Astrocyte of the spinal cord (primary cell): ENCODE measurements at regions not wholly inside any gene's neighbourhood (a gene's known extent, or its start where the extent isn't known, plus 50 kb on each side); places are given as distances from the start of the nearest gene placed in this dataset.

ENCODE experiments used
- DNase-seq: peaks from one replicate; pipeline ENCODE4 v3.0.0; 2011; ENCODE audit warnings: low read depth, low spot score
- H3K4me3 ChIP-seq: 2 replicates; pipeline ENCODE4 v1.5.1; 2011; ENCODE audit warnings: low read depth, mild to moderate bottlenecking, low read length, moderate library complexity
- CTCF ChIP-seq: IDR thresholded peaks from 2 replicates; pipeline ENCODE4 v1.5.1; 2012; ENCODE audit warnings: low read depth, mild to moderate bottlenecking, low read length, inconsistent platforms
- in situ Hi-C: cut with HindIII; loops from 2 replicates; pipeline ENCODE4 v1.10.0; 2017; ENCODE audit warnings: low sequenced_read_pairs

GRCh38 chr2:11997142-11997541 is 250.7 kb downstream of the LPIN1 start:
- no peak for DNase-seq
- in situ Hi-C loops = no loop called here
- H3K4me3 ChIP-seq = no peak overlapping the region
- no peak for TF ChIP-seq CTCF

- no peak for TF ChIP-seq CTCF
- in situ Hi-C loops = no loop called here
- DNase-seq = peak; percentile 23
- H3K4me3 ChIP-seq = no peak overlapping the region
Measured at GRCh38 chr2:11998218-11998617, 251.8 kb downstream of the LPIN1 start.

GRCh38 chr2:11998626-11999378 is 252.4 kb downstream of the LPIN1 start:
- TF ChIP-seq CTCF = no peak

GRCh38 chr2:12001621-12002020 is 255.2 kb downstream of the LPIN1 start:
- in situ Hi-C loops = no loop called here
- no peak for DNase-seq
- no peak overlapping the region for H3K4me3 ChIP-seq
- TF ChIP-seq CTCF = no peak

More at GRCh38 chr2:11998626-11999378, 252.4 kb downstream of the LPIN1 start:
- no peak for DNase-seq
- H3K4me3 ChIP-seq = no peak overlapping the region
- in situ Hi-C loops = no loop called here

GRCh38 chr2:12002215-12002614 is 255.8 kb downstream of the LPIN1 start:
- TF ChIP-seq CTCF = no peak
- in situ Hi-C loops = no loop called here
- H3K4me3 ChIP-seq = no peak overlapping the region
- DNase-seq = no peak

- in situ Hi-C loops = no loop called here
- DNase-seq = no peak
- H3K4me3 ChIP-seq = no peak overlapping the region
- TF ChIP-seq CTCF = no peak
Measured at GRCh38 chr2:12004713-12005112, 258.3 kb downstream of the LPIN1 start.
